ENCODE measurements at regions not wholly inside any gene's neighbourhood (a gene's known extent, or its start where the extent isn't known, plus 50 kb on each side); places are given as distances from the start of the nearest gene placed in this dataset.

DNA sequence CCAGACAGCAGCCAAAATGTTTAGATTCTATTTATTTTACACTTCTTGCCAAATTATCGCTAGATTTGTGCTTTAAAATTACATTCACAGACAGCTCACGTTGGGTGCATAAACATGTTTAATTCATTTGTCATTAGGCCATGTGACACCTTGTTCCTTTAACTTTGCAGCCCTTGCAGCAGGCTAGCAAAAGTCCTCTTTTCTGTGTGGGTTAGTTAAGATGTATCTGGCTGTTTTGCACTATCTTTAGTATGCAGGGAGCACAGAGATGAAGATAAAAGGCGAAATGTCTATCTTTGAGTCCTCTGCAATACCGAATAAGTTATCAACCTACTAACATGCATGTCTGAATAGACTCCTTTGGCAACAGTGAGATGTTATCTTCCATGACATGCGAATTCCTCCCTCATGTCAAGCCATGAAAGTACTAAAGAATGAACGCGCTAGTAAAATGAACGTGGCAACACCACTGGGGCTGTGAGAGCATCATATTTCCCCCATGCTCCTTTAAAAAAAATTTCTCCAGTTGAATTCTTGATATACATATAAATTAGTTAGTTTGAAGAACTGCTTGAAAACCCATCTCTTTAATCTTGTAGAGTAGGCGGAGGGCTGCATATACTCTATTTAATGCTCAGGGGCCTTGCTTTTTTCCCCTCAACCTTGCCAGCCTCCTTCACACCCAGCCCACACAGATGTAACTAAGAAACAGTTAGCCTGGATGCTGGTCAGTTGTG lies 620.4 kb upstream of the NR2F2 start:
- Histone ChIP-seq H2AFZ (ENCODE audit: low read length) (no peak overlapping the region), H3K4me3 (replicated peaks in 1 of 3; ENCODE audit: insufficient read depth in 1 of 3, low read depth in 2 of 3, low read length in 3 of 3) (no peak overlapping the region), H3K27ac (ENCODE audit: extremely low read length, insufficient read depth, low read length) (no peak overlapping the region), H3K9ac (ENCODE audit: insufficient read depth, low read depth, low read length) (no peak overlapping the region), H3K36me3 (replicated peaks in 1 of 2; ENCODE audit: control insufficient read depth in 1 of 2, insufficient read depth in 2 of 2, low read length in 2 of 2) (no peaks in the 10 kb centered on the region), H4K20me1 (ENCODE audit: insufficient read depth, low read length) (no peaks in the 10 kb centered on the region), H3K79me2 (ENCODE audit: insufficient read depth, low read length) (no peaks in the 10 kb centered on the region), H3K27me3 (ENCODE audit: control insufficient read depth in 1 of 2, insufficient read depth in 2 of 2, low read length in 2 of 2) (no peaks in the 10 kb centered on the region), H3K4me1 (ENCODE audit: insufficient read depth, low read length) (no peaks in the 10 kb centered on the region), H3K4me2 (ENCODE audit: low read depth, low read length) (no peak overlapping the region), H3K9me3 (ENCODE audit: low read length) (peaks cover 60% of the 10 kb centered on the region)
- ChIA-PET POLR2A (no interaction called here), CTCF (ENCODE audit: low intra/inter-chr PET ratio, low total read pairs) (no interaction called here)
- in situ Hi-C loops (cut with HindIII; ENCODE audit: extremely low pct_ligation_motif_present, low pct_unique_long_range_greater_than_20kb) = no loop called here
- 39% methylated on average over 9 of the region's 9 CpGs for WGBS (ENCODE audit: low lambda C conversion rate)
- DNase-seq (ENCODE audit: low spot score) (no peak), ATAC-seq (no peak), FAIRE-seq (no peak)
- intact Hi-C loops (cut with micrococcal nuclease; ENCODE audit: unreplicated experiment) = no loop called here
- BruUV-seq (replicated peaks) = no TSS peak
- TF ChIP-seq ZNF607 (CRISPR knock-in tag; IDR thresholded peaks at IDR 0.05; ENCODE audit: borderline replicate concordance) (no peak), SIN3B (IDR thresholded peaks at IDR 0.05; ENCODE audit: low read length) (no peak), HNF4A (CRISPR knock-in tag; IDR thresholded peaks at IDR 0.05) (no peak), TOE1 (CRISPR knock-in tag; IDR thresholded peaks at IDR 0.05) (no peak), SKI (IDR thresholded peaks at IDR 0.05; ENCODE audit: partially characterized antibody) (no peak), NFYB (CRISPR knock-in tag; IDR thresholded peaks at IDR 0.05) (no peak), NR2F2 (IDR thresholded peaks at IDR 0.05; ENCODE audit: borderline replicate concordance, low read depth) (no peak), TBX2 (CRISPR knock-in tag; IDR thresholded peaks at IDR 0.05; ENCODE audit: borderline replicate concordance) (no peak), ZNF251 (CRISPR knock-in tag; IDR thresholded peaks at IDR 0.05) (no peak), KAT7 (CRISPR knock-in tag; IDR thresholded peaks at IDR 0.05; ENCODE audit: borderline replicate concordance) (no peak), HOXD1 (CRISPR knock-in tag; IDR thresholded peaks at IDR 0.05) (no peak), STAT5B (CRISPR knock-in tag; IDR thresholded peaks at IDR 0.05) (no peak), ZNF567 (CRISPR knock-in tag; IDR thresholded peaks at IDR 0.05; ENCODE audit: borderline replicate concordance) (no peak)
- TF ChIP-seq, protein P1, sequence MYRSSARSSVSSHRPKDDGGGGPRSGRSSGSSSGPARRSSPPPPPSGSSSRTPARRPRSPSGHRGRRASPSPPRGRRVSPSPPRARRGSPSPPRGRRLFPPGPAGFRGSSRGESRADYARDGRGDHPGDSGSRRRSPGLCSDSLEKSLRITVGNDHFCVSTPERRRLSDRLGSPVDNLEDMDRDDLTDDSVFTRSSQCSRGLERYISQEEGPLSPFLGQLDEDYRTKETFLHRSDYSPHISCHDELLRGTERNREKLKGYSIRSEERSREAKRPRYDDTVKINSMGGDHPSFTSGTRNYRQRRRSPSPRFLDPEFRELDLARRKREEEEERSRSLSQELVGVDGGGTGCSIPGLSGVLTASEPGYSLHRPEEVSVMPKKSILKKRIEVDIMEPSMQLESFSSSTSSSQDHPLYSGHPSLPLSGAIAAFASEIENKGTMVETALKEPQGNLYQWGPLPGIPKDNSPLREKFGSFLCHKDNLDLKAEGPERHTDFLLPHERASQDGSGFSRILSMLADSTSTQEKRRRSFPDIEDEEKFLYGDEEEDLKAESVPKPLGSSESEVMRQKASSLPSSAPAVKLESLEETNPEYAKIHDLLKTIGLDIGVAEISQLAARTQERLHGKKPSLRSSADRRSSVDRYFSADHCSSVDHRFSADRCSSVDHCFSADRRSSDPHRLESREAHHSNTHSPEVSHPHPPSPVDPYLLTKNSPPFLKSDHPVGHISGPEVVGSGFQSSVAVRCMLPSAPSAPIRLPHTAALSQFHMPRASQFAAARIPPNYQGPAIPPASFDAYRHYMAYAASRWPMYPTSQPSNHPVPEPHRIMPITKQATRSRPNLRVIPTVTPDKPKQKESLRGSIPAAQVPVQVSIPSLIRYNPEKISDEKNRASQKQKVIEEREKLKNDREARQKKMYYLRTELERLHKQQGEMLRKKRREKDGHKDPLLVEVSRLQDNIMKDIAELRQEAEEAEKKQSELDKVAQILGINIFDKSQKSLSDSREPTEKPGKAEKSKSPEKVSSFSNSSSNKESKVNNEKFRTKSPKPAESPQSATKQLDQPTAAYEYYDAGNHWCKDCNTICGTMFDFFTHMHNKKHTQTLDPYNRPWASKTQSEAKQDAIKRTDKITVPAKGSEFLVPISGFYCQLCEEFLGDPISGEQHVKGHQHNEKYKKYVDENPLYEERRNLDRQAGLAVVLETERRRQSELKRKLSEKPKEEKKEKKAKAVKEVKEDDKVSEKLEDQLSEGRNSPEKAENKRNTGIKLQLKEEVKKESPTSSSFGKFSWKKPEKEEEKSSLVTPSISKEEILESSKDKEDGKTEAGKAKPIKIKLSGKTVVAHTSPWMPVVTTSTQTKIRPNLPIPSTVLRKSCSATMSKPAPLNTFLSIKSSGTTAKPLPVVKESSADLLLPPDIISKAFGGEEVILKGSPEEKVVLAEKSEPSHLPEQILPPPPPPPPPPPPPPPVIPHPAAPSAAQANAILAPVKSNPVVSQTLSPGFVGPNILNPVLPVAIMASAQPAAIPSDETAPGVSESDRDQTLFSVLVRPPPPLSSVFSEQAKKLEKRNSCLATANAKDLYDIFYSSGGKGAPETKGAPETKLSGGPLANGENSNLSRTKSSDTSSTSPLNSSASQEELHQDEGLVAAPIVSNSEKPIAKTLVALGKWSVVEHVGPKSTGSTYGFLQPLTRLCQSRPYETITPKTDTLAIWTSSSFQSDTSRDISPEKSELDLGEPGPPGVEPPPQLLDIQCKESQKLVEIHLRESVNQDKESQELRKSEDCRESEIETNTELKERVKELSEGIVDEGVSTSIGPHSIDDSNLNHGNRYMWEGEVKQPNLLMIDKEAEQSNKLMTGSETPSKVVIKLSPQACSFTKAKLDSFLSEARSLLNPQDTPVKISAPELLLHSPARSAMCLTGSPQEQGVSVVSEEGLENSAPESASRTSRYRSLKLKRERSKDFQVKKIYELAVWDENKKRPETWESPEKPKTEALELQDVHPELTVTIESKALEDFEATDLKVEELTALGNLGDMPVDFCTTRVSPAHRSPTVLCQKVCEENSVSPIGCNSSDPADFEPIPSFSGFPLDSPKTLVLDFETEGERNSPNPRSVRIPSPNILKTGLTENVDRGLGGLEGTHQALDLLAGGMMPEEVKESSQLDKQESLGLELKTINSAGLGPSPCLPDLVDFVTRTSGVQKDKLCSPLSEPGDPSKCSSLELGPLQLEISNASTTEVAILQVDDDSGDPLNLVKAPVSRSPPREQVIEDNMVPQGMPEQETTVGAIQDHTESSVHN (CRISPR knock-in tag; IDR thresholded peaks at IDR 0.05) = no peak
- TF ChIP-seq, protein P2, sequence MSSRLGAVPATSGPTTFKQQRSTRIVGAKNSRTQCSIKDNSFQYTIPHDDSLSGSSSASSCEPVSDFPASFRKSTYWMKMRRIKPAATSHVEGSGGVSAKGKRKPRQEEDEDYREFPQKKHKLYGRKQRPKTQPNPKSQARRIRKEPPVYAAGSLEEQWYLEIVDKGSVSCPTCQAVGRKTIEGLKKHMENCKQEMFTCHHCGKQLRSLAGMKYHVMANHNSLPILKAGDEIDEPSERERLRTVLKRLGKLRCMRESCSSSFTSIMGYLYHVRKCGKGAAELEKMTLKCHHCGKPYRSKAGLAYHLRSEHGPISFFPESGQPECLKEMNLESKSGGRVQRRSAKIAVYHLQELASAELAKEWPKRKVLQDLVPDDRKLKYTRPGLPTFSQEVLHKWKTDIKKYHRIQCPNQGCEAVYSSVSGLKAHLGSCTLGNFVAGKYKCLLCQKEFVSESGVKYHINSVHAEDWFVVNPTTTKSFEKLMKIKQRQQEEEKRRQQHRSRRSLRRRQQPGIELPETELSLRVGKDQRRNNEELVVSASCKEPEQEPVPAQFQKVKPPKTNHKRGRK (CRISPR knock-in tag; IDR thresholded peaks at IDR 0.05) = no peak
